HG03060 (cell line): ENCODE measurements at regions not wholly inside any gene's neighbourhood (a gene's known extent, or its start where the extent isn't known, plus 50 kb on each side); places are given as distances from the start of the nearest gene placed in this dataset.
"Not testable (repeated sequence)": the region's sequence is repeated elsewhere in the genome, so short reads cannot be mapped to it uniquely, and the experiment has no call there.

Experiments
- ATAC-seq: cut with Tn5 transposase; IDR thresholded peaks from one replicate; pipeline ENCODE4 v1.9.1; 2021; ENCODE audit warnings: low read depth, moderate number of reproducible peaks; ENCODE audit not compliant: unreplicated experiment

DNA sequence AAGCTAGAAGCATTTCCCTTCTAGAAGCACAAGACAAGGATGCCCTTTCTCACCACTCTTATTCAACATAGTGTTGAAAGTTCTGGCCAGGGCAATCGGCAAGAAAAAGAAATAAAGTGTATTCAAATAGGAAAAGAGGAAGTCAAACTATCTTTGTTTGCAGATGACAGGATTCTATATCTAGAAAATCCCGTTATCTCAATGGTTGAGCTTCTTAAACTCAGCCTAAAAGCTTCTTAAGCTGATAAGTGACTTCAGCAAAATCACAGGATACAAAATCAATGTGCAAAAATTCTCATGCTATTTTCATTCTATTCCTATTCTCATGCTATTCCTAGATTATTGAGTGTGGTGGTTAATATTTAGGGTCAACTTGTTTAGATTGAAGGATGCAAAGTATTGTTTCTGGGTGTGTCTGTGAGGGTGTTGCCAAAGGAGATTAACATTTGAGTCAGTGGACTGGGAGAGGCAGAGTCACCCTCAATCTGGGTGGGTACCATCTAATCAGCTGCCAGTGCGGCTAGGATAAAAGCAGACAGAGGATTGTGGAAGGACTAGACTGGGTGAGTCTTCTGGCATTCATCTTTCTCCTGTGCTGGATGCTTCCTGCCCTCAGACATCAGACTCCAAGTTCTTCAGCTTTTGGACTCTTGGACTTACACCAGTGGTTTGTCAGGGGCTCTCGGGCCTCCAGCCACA lies 111.9 kb downstream of the LSMEM1 start:
- not testable (repeated sequence) for ATAC-seq

DNA sequence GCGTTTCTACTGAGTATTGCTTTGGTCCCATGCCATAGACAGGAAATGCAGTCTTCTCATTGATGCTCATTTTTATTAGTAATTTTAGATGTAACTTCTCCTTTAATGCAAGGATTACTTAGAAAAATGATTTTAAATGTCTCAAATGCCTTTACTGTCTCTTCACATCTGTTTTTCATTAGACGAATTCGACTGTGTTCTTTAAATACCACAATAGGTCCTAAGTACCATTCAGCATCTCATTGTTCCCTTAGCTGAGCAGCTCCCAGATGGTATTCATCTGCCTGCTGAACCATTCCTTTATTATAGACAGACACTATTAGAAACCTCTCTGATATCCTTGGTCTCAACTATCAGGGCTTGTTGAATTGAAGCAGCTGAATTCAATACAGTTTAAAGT lies 113.6 kb downstream of the LSMEM1 start:
- no peak for ATAC-seq

- ATAC-seq = no peak
These were observed 115.5 kb downstream of the LSMEM1 start for GRCh38 chr7:112596260-112596659.

GRCh38 chr7:112596981-112597380 lies 116.2 kb downstream of the LSMEM1 start:
- no peak for ATAC-seq

DNA sequence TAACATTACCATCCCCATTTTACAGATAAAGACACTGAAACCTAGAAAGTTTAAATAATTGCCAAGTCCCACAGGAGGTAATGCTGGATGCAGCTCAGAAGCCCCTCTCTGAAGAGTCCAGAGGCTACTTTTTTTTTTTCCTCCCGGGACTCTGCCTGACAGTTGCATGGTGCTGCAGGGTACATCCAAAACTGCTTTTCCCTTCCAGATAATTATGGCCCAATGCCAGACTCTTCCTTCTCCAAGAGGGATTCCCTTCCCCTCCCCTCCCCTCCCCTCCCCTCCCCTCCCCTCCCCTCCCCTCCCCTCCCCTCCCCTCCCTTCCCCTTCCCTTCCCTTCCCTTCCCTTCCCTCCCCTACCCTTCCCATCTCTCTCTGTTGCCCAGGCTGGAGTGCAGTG lies 122.9 kb downstream of the LSMEM1 start:
- ATAC-seq = no peak

DNA sequence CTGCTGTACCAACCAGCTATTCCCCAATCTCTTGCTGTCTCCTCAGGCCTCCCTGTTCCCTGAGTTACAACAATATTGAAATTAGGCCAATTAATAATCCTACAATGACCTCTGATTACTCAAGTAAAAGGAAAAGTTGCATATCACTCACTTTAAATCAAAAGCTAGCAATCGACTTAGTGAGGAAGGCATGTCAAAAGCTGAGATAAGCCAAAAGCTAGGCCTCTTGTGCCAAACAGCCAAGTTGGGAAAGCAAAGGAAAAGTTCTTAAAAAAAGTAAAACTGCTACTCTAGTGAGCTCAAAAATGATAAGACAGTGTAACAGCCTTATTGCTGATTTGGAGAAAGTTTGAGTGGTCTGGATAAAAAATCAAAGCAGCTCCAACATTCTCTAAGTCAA lies 129.8 kb downstream of the LSMEM1 start:
- ATAC-seq = no peak

DNA sequence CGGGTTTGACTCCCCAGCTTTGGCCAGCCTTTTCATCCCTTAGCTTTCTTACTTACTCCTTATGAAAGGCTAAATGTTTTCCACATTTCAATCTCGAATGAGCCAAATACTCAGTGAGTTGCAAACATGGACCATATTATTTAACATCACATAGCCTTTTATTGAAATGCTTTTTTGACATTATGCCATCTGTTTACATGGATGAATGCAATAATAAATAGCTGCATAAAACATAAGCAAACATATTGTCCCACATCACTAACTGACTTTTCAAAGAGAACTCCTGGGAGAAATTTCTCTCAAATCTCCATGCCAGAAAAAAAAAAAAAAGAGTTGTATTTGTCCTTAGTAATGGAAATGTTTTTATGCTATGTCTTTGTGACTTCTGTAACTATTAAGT lies 134.9 kb downstream of the LSMEM1 start:
- ATAC-seq = no peak

GRCh38 chr7:112616295-112616694 lies 135.5 kb downstream of the LSMEM1 start:
- ATAC-seq = no peak

DNA sequence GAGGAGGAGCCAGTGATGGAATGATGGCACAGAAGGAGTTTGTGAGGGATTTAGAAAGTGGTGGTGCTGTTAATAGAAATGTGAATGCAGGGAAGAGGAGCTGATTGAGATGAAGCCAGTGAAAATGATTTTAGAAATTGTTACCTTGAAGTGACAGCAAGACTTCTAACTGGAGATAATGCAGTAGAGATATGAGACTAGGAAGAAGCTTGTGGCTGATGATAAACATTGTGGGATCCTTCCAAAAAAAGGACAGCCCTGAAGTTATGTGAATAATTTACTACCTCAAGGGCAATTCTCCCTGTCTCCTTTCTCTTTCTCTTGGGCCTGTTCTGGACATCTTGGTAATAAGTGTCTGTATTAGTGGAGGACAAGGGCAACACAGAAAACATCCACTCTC lies 138.6 kb downstream of the LSMEM1 start:
- no peak for ATAC-seq

DNA sequence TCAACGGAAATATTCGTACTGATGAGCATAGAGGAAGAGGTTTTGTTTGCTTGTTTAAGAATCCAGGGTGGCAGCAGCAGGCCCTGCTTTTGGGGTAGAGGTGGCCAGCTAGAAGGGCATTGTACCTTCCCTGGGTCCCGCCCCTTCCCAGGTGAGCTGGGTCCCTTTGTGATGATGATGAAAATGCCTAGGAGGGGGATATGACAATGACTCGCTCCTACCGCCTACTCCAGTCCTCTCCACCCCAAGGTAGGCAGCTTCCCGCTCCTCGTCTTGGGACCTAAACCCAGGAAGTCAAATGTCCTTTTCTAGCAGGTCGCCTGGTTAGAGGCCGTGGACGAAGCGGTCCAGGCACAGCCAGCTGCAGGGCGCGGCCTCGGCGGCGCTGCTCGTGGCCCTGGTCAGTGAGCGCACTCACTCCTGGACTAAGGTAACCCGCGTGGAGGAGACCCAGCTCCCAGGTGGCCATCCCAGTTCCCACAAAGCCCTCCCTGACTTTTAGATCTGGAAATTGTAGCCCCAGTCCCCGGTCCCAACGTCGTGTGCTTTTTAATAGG lies 141.4 kb downstream of the LSMEM1 start:
- no peak for ATAC-seq

DNA sequence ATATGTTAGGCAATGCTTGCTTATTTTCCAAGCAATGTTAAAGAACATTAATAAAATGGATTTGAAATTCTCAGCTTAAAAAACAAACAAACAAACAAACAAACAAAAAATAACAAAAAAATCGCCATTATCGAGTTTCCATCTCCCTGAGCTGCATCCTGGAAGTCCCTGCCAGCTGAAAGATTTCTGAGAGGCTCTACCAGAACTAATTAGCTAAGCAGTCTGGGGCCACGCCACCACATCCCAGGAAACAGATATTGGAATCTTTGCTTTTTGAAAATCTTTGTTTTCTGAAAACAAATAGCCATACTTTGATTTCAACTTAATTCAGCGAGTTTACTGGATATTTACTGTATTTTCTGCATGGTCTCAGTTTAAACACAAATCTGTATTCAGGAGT lies 143.6 kb downstream of the LSMEM1 start:
- ATAC-seq = no peak

- no peak for ATAC-seq
These were observed 149.8 kb downstream of the LSMEM1 start for GRCh38 chr7:112630565-112630964.

DNA sequence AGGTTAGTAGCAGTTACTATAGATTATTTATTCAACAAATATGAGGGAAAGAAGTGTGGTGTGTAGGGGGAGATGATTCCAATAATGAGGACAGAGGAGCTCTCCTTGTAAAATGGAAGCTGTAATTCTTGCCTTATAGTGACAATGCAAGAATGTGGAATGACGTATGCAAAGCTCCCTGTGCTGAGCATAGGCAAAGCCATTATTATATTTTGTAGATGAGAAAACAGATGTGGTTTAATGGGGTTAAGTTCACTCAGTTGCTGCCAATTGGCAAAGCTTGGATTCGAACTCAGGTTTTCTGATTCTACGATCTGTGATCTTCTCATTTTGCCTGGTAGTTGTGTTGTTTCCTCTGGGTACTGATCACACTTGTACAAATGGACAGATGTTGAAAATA lies 153.3 kb downstream of the LSMEM1 start:
- no peak for ATAC-seq

DNA sequence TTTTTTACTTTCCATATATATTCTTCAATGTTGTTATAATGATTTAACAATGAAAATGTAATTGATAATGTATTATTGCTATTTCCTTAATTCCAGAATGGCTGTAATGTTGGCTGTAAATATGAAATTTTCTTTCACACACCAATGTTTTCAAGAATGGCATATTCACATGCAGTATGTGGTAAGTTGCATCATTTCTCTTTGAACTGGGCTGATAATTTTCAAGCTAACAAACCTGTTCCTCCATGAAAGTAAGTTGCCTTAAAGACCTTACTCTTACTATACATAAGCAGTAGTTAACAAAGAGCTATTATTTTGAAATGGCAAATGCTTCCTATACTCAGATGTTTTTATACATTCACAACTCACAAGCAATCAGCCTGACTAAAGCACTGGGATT lies 154.5 kb downstream of the TMEM168 start:
- ATAC-seq = no peak

DNA sequence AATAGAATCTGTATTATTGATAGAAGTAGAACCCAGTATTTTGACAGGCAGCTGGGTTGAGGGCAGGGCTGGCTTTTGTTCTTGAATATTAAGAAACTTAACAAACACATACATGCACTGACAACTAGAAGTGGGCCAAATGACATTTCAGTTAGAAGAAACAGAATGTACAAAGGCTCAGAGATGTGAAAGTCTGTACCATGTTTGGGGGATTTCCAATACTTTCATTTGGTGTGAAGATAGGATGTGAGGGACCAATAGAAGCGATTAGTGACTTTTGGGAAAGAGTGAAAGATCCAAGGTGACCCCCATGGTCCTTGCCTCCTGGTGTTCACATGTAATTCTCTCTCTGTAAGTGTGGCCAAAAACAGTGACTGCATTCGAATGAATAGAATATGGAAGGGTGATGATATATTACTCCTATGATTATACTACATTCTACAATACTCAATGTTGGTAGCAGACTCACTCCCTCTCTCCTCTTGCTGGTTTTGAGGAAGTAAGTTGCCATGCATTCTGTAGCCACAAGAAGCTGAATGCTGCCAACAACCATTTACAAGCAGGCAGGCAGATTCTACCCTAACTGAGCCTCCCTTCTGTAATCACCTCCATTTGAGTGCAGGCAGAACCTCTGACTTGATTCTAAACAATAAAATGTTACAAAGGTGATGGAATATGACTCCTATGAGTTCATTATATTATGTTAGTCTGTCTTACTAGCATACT lies 151.4 kb downstream of the TMEM168 start:
- ATAC-seq = no peak

GRCh38 chr7:112640685-112641084 lies 149.5 kb downstream of the TMEM168 start:
- no peak for ATAC-seq

DNA sequence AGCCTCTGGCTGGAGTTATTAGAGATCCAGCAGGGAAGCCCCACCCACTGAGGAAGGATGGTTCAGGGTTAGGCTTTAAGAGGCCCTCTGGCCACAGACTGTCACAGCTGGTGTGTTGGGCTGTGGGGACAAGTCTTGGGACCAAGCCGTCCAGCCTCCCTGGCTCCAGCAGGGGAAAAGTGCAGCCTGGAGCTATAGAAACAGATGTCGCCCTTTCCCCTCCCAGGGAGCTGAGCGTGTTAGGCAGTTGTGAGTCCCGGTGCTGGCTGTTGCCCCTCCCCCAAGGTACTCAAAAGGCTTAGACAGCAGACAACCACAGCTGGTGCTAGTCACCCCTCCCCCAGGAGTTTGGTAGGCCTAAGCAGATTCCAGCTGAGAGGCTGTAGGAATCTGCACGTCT lies 143.4 kb downstream of the TMEM168 start:
- no peak for ATAC-seq

DNA sequence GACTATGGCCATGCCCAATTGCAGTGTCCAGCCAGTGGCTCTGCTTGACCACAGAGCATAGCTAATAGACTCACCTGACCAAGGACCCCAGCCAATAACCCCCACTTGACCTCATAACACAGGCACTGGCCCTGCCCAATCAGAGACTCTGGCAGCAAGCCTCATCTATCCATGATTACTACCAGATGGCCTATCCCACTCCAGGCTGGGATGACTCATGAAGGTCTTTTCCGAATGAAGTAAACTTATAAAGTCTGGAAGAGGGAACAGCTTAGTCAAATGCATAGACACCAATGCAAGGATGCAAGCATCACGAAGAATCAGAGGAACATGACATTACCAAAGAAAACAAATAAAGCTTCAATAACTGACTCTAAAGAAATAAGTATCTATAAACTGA lies 141.4 kb downstream of the TMEM168 start:
- no peak for ATAC-seq

- no peak for ATAC-seq
These were observed 140.6 kb downstream of the TMEM168 start for GRCh38 chr7:112649560-112649959.

DNA sequence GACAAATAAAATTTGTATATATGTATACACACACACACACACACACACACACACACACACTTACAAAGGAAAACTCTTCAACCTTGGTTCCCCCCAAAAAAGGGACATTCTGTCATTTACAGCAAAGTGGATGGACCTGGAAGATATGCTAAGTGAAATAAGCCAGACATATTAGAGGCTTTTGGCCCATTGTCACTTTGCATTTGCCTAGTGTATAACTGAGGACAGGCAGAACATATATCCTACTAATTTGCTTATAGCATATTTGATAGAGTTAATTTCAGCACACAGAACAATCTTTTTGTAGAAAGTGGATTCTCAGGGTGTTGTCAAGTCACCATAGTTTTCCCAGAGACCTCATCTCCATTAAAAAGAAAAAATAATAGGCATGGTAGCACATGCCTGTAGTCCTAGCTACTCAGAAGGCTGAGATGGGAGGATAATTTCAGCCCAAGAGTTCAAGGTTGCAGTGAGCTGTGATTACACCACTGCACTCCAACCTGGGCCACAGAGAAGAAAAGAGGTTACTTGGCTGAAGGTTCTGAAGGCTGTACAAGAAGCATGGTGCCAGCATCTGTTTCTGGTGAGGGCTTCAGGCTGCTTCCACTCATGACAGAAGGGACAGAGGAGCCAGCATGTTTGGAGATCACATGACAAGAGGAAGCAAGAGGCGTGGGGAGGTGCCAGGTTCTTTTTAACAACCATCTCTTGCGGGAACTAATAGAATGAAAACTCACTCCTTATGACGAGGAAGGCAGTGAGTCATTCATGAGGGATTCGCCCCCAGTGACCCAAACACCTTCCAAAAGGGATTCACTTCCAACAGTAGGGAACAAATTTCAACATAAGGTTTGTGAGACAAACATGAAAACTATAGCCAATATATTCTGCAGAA lies 135.6 kb downstream of the TMEM168 start:
- no peak for ATAC-seq

DNA sequence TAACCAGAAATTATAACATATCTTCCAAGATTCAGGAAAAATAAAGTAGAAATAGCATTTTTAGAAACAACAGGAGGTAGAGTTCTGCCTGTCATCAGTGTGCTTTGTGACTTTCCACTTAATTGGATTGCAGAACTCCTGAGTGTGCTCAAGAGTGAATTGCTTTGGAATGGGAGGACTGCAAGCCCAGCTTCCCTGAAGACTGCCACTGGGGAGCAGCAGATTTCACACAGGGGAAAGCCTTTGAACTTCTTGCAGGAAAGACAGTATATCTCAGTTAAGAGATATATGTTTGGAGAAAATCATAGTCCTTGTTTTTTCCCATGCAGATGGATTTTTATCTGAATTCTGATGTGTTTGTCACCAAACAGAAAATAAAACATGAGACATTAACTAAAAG lies 124.5 kb downstream of the TMEM168 start:
- no peak for ATAC-seq
